ENCODE measurements at regions not wholly inside any gene's neighbourhood (a gene's known extent, or its start where the extent isn't known, plus 50 kb on each side); places are given as distances from the start of the nearest gene placed in this dataset.

DNA sequence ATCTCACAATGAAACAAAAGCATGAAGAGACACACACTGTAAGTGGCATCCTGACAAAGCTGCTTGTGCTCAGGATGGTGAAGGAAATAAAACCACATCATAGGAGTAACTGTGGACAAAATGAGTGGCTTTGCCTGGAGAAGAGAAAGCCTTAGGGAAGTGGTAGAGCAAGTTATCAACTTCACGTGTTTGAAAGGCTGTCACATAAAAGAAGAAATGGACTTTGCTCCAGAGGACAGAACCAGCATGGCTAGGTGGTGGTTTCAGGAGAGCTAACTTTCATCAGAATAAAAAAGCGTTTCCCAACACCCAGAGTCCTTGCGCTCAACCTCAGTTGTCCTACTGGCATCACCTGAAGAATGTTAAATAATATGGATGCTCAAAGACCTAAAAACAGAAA, 139.9 kb downstream of the SETD4 start:
- no peak for TF ChIP-seq EZH2phosphoT487 (IDR thresholded peaks at IDR 0.05; ENCODE audit: insufficient read depth, low read depth)
- no peak for TF ChIP-seq EZH2 (IDR thresholded peaks at IDR 0.05; ENCODE audit: insufficient read depth, poor library complexity, severe bottlenecking)
